Right lobe of liver (tissue), 6 donors: ENCODE measurements at regions not wholly inside any gene's neighbourhood (a gene's known extent, or its start where the extent isn't known, plus 50 kb on each side); places are given as distances from the start of the nearest gene placed in this dataset.

Experiments used
- ATAC-seq, 4 donors: fragments of 200-7000 bp; cut with Tn5 transposase; one replicate each; pipeline ENCODE4 v1.9.1; 2020; ENCODE audit warnings: mild to moderate bottlenecking in 4 of 4, moderate library complexity in 4 of 4
- DNase-seq, 3 donors: peaks; one replicate each; pipeline ENCODE4 v3.0.0-alpha.2; 2020
- H3K27ac ChIP-seq, 3 donors: fragments of 200-600 bp; one replicate each; pipeline ENCODE4 v1.8.0; 2022
- H3K27me3 ChIP-seq, 2 donors: fragments of 200-600 bp; one replicate each; pipeline ENCODE4 v1.8.0; 2022
- H3K36me3 ChIP-seq, 4 donors: fragments of 200-600 bp; sonication (generic) in 1 of 4; one replicate each; pipeline versions ENCODE4 v1.5.1 to v1.8.0; 2017 to 2022; ENCODE audit warnings: control low read depth in 1 of 4
- H3K4me1 ChIP-seq, 4 donors: fragments of 200-600 bp; sonication (generic) in 1 of 4; one replicate each; pipeline versions ENCODE4 v1.5.1 to v1.8.0; 2017 to 2022; ENCODE audit warnings: control low read depth in 1 of 4
- H3K4me3 ChIP-seq, 3 donors: fragments of 200-600 bp; one replicate each; pipeline ENCODE4 v1.8.0; 2022
- H3K9me3 ChIP-seq, 4 donors: fragments of 200-600 bp; sonication (generic) in 1 of 4; one replicate each; pipeline versions ENCODE4 v1.5.1 to v1.8.0; 2017 to 2022; ENCODE audit warnings: control low read depth in 1 of 4
- POLR2A ChIP-seq: fragments of 450-650 bp; IDR thresholded peaks from one replicate; pipeline ENCODE4 v1.6.1; 2017; ENCODE audit warnings: antibody characterized with exemption, mild to moderate bottlenecking
- WGBS: methylation state at CpG from one replicate; pipeline ENCODE4 v1.1.6; 2018; ENCODE audit warnings: low coverage, low lambda C conversion rate; ENCODE audit not compliant: insufficient coverage; ENCODE audit errors: missing lambda C conversion rate; 5-methylcytosine and 5-hydroxymethylcytosine counted together
- intact Hi-C, 2 donors: fragments of 100-400 bp; cut with DNase I; formaldehyde crosslinking; loops; one replicate each; pipeline versions ENCODE4 v1.11.2 to v1.14.1; 2022
- TF ChIP-seq, protein P1 (sequence below), 4 donors: fragments of 200-600 bp in 3 of 4; fragments of 450-650 bp in 1 of 4; IDR thresholded peaks; one replicate each; pipeline versions ENCODE4 v1.5.1 to v1.8.0; 2016 to 2022; ENCODE audit warnings: antibody characterized with exemption in 4 of 4, mild to moderate bottlenecking in 2 of 4
- donor health status: DM: no; HTN: yes; CAD: no.
- donor health status: DM: no; HTN: no; CAD: no.
- donor health status: DM: no; HTN: no; CAD: no.
- donor health status: DM: no; HTN: yes; CAD: no.
- donor health status: DM: no; HTN: yes; CAD: no.

GRCh38 chr4:127000846-127001245, 631.9 kb upstream of the INTU start:
- H3K36me3 ChIP-seq: no peaks in the 10 kb centered on the region
- H3K27me3 ChIP-seq: no peaks in the 10 kb centered on the region
- intact Hi-C loops: no loop called here
- no peak overlapping the region for H3K4me3 ChIP-seq
- H3K4me1 ChIP-seq: no peaks in the 10 kb centered on the region
- no peaks in the 10 kb centered on the region for H3K9me3 ChIP-seq
- ATAC-seq (no peak), DNase-seq (no peak)
- H3K27ac ChIP-seq: no peak overlapping the region
- 59% methylated on average over 2 of the region's 2 CpGs for WGBS
- TF ChIP-seq, protein P1, sequence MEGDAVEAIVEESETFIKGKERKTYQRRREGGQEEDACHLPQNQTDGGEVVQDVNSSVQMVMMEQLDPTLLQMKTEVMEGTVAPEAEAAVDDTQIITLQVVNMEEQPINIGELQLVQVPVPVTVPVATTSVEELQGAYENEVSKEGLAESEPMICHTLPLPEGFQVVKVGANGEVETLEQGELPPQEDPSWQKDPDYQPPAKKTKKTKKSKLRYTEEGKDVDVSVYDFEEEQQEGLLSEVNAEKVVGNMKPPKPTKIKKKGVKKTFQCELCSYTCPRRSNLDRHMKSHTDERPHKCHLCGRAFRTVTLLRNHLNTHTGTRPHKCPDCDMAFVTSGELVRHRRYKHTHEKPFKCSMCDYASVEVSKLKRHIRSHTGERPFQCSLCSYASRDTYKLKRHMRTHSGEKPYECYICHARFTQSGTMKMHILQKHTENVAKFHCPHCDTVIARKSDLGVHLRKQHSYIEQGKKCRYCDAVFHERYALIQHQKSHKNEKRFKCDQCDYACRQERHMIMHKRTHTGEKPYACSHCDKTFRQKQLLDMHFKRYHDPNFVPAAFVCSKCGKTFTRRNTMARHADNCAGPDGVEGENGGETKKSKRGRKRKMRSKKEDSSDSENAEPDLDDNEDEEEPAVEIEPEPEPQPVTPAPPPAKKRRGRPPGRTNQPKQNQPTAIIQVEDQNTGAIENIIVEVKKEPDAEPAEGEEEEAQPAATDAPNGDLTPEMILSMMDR (IDR thresholded peaks at IDR 0.05): no peak
- no peak for TF ChIP-seq POLR2A

DNA sequence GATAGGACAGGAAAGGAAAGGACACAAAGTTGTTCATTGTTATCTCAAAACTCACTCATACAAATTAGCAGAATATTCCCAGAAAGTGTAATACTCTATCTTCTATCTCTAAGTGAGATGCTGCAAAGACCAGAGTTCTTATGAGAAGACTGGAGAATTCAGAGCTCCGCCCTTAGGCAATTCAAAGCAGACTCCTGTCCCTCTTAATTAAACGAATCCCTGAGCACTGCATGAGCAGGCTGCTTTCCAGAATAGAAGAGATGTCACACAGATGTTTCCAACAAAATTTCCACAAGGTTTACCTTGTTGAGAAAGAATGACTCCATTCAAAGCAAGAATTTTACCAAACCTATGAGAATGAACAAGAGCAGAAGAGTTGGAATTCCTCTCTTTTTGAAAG, 630.8 kb upstream of the INTU start:
- ATAC-seq (no peak), DNase-seq (no peak)
- no peaks in the 10 kb centered on the region for H3K9me3 ChIP-seq
- TF ChIP-seq POLR2A: no peak
- TF ChIP-seq, protein P1 (IDR thresholded peaks at IDR 0.05): no peak
- H3K4me3 ChIP-seq: no peak overlapping the region
- no peaks in the 10 kb centered on the region for H3K4me1 ChIP-seq
- H3K36me3 ChIP-seq: no peaks in the 10 kb centered on the region
- H3K27me3 ChIP-seq: no peaks in the 10 kb centered on the region
- intact Hi-C loops: no loop called here
- H3K27ac ChIP-seq: no peak overlapping the region
- WGBS: 24% methylated on average over 2 of the region's 2 CpGs

DNA sequence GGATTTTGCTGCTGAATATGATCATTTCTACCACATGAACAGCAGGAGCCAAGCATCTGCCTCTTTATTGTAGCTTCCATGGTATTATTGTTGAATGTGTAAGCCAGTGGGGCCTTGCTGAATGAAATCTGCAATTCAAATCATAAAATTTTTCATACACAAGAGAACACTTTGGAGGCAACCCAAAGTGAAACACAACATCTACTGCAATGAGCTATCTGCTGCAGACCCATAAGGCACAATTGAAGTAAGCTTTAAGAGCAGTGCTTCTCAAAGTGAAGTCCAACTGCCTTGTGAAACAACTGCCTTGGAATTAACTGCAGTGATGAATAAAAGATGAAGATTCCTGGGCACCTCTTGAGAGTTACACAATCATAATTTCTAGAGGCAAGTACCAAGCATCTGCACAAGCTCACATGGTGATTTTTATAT, 626.3 kb upstream of the INTU start:
- ATAC-seq (no peak), DNase-seq (no peak)
- Histone ChIP-seq H3K27ac (no peak overlapping the region), H3K36me3 (no peaks in the 10 kb centered on the region), H3K27me3 (no peaks in the 10 kb centered on the region), H3K4me3 (no peak overlapping the region), H3K9me3 (no peaks in the 10 kb centered on the region), H3K4me1 (no peaks in the 10 kb centered on the region)
- TF ChIP-seq, protein P1 (IDR thresholded peaks at IDR 0.05): no peak
- no peak for TF ChIP-seq POLR2A
- intact Hi-C loops: no loop called here

DNA sequence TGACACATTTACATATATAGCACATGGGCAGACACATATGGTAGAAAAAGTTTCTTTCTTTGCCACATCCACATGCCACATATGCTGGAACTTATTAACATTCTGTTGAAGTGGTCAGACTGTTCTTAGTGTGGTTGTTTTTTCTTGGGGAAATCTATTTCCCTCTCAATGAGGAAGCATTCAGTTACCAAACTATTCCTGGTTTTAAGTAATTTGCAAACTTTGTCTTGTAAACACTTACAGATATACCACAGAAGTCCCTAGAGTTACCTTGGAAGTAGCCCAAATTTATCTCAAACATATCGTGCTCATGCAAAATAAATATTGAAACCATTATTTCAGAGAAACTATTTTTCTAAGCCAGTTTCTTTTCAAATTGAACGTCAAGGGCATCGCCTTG, 625.5 kb upstream of the INTU start:
- 65% methylated on average over 3 of the region's 3 CpGs for WGBS
- ATAC-seq: no peak

GRCh38 chr4:127012549-127012948, 620.2 kb upstream of the INTU start:
- no peak for TF ChIP-seq POLR2A
- TF ChIP-seq, protein P1 (IDR thresholded peaks at IDR 0.05): no peak
- H3K27ac ChIP-seq: no peak overlapping the region
- DNase-seq (no peak), ATAC-seq (no peak)
- no peak overlapping the region for H3K4me3 ChIP-seq
- no peaks in the 10 kb centered on the region for H3K27me3 ChIP-seq
- H3K4me1 ChIP-seq: no peaks in the 10 kb centered on the region
- no peaks in the 10 kb centered on the region for H3K36me3 ChIP-seq
- no peaks in the 10 kb centered on the region for H3K9me3 ChIP-seq
- intact Hi-C loops: no loop called here

More for the DNA sequence above, 625.5 kb upstream of the INTU start:
- Histone ChIP-seq H3K9me3 (no peaks in the 10 kb centered on the region), H3K4me3 (no peak overlapping the region), H3K27me3 (no peaks in the 10 kb centered on the region), H3K4me1 (no peaks in the 10 kb centered on the region), H3K27ac (no peak overlapping the region), H3K36me3 (no peaks in the 10 kb centered on the region)
- no peak for TF ChIP-seq POLR2A
- TF ChIP-seq, protein P1 (IDR thresholded peaks at IDR 0.05): no peak
- intact Hi-C loops: no loop called here
- no peak for DNase-seq
